ENCODE measurements at regions not wholly inside any gene's neighbourhood (a gene's known extent, or its start where the extent isn't known, plus 50 kb on each side); places are given as distances from the start of the nearest gene placed in this dataset.

DNA sequence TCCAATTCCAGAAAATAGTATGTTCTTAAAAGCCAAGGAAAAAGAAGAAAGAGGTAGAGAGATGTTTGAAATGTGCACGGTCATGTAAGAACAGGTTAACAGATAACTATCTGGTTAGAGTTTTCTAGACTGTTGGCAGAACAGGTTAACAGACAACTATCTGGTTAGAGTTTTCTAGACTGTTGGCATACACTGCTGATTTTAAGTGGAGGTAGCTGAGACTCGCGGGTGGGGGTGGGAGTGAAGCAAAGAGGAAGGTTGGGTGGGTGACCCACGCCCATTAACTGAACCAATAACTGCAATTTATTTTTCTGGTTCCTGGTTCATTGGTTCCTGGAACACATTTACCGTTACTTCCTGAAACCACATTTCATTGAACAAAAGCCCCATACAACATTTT is 157.5 kb downstream of the ELOVL4 start:
- 93% methylated on average over 5 of the region's 5 CpGs for WGBS

DNA sequence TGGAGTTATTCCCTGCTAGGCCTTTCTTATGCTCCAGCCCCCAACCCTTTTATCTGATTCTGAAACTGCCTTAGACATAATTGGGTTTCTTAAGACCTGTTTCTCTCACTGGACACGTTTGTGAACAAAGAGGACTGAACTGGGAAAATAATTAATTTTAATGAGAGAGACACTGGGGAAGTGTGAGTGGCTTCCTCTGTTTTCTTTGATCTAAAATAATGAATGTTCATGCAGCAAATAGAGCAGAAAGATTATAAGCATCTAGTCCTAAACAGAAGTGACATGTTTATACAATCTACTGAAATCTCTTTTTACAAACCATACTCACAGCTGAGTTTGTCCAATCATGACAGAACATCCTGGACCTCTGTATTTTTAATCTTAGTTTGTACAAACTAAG is 157.6 kb downstream of the SH3BGRL2 start:
- Histone ChIP-seq H3K27ac (ENCODE audit: low read length, poor library complexity, severe bottlenecking) (peak overlapping the region; percentile 69), H2AK5ac (ENCODE audit: low read length, severe bottlenecking) (no peak overlapping the region), H3K14ac (ENCODE audit: low read length in 2 of 2) (no peak overlapping the region), H3K23ac (ENCODE audit: low read length in 2 of 2) (no peak overlapping the region), H3K4me3 (ENCODE audit: insufficient read depth in 1 of 2, low read depth in 1 of 2, low read length in 2 of 2) (no peak overlapping the region), H2BK120ac (ENCODE audit: low read depth, low read length) (no peak overlapping the region), H2BK12ac (ENCODE audit: low read length in 2 of 2) (no peak overlapping the region), H3K18ac (ENCODE audit: low read depth in 1 of 2, low read length in 2 of 2) (no peak overlapping the region), H4K91ac (ENCODE audit: low read length) (no peak overlapping the region), H3K79me1 (replicated peaks; ENCODE audit: low read length, poor library complexity, severe bottlenecking) (no peaks in the 10 kb centered on the region), H3K4me1 (ENCODE audit: control insufficient read depth, insufficient read depth, low read depth, low read length) (peaks cover 1% of the 10 kb centered on the region), H3K9ac (ENCODE audit: low read length) (no peak overlapping the region), H4K8ac (ENCODE audit: low read length) (no peak overlapping the region), H2BK5ac (ENCODE audit: low read depth, low read length, poor library complexity, severe bottlenecking) (no peak overlapping the region), H3K4ac (ENCODE audit: low read depth in 1 of 2, low read length in 2 of 2) (no peak overlapping the region), H3K27me3 (ENCODE audit: control insufficient read depth in 1 of 2, insufficient read depth in 1 of 2, low read length in 2 of 2) (no peaks in the 10 kb centered on the region), H3K4me2 (ENCODE audit: low read length, poor library complexity, severe bottlenecking) (no peak overlapping the region), H2AFZ (ENCODE audit: low read depth, low read length) (no peak overlapping the region), H3K36me3 (ENCODE audit: control insufficient read depth in 1 of 2, insufficient read depth in 2 of 2, low read depth in 1 of 2, low read length in 2 of 2) (no peaks in the 10 kb centered on the region), H3K9me3 (ENCODE audit: control insufficient read depth, low read length) (no peaks in the 10 kb centered on the region), H2BK15ac (ENCODE audit: low read depth, poor library complexity, severe bottlenecking) (no peak overlapping the region)
- DNase-seq, result no peak
- WGBS, result 8% methylated on average over 1 of the region's 1 CpG

More for the DNA sequence above, 157.5 kb downstream of the ELOVL4 start:
- H3K9me3 ChIP-seq (ENCODE audit: control insufficient read depth, low read length), result no peaks in the 10 kb centered on the region
- no peak overlapping the region for H3K18ac ChIP-seq (ENCODE audit: low read depth in 1 of 2, low read length in 2 of 2)
- no peak overlapping the region for H3K4me3 ChIP-seq (ENCODE audit: insufficient read depth in 1 of 2, low read depth in 1 of 2, low read length in 2 of 2)
- H4K91ac ChIP-seq (ENCODE audit: low read length), result no peak overlapping the region
- H3K79me1 ChIP-seq (replicated peaks; ENCODE audit: low read length, poor library complexity, severe bottlenecking), result no peaks in the 10 kb centered on the region
- no peak overlapping the region for H2BK5ac ChIP-seq (ENCODE audit: low read depth, low read length, poor library complexity, severe bottlenecking)
- H2BK120ac ChIP-seq (ENCODE audit: low read depth, low read length), result no peak overlapping the region
- no peak overlapping the region for H3K14ac ChIP-seq (ENCODE audit: low read length in 2 of 2)
- no peaks in the 10 kb centered on the region for H3K27me3 ChIP-seq (ENCODE audit: control insufficient read depth in 1 of 2, insufficient read depth in 1 of 2, low read length in 2 of 2)
- H2AK5ac ChIP-seq (ENCODE audit: low read length, severe bottlenecking), result no peak overlapping the region
- no peak overlapping the region for H2BK15ac ChIP-seq (ENCODE audit: low read depth, poor library complexity, severe bottlenecking)
- no peak overlapping the region for H3K4me2 ChIP-seq (ENCODE audit: low read length, poor library complexity, severe bottlenecking)
- H3K4me1 ChIP-seq (ENCODE audit: control insufficient read depth, insufficient read depth, low read depth, low read length), result peaks cover 1% of the 10 kb centered on the region
- H3K4ac ChIP-seq (ENCODE audit: low read depth in 1 of 2, low read length in 2 of 2), result no peak overlapping the region
- no peak overlapping the region for H3K9ac ChIP-seq (ENCODE audit: low read length)
- no peak overlapping the region for H3K23ac ChIP-seq (ENCODE audit: low read length in 2 of 2)
- no peaks in the 10 kb centered on the region for H3K36me3 ChIP-seq (ENCODE audit: control insufficient read depth in 1 of 2, insufficient read depth in 2 of 2, low read depth in 1 of 2, low read length in 2 of 2)
- H2BK12ac ChIP-seq (ENCODE audit: low read length in 2 of 2), result no peak overlapping the region
- H2AFZ ChIP-seq (ENCODE audit: low read depth, low read length), result no peak overlapping the region
- peak overlapping the region; percentile 69 for H3K27ac ChIP-seq (ENCODE audit: low read length, poor library complexity, severe bottlenecking)
- DNase-seq, result no peak
- no peak overlapping the region for H4K8ac ChIP-seq (ENCODE audit: low read length)

DNA sequence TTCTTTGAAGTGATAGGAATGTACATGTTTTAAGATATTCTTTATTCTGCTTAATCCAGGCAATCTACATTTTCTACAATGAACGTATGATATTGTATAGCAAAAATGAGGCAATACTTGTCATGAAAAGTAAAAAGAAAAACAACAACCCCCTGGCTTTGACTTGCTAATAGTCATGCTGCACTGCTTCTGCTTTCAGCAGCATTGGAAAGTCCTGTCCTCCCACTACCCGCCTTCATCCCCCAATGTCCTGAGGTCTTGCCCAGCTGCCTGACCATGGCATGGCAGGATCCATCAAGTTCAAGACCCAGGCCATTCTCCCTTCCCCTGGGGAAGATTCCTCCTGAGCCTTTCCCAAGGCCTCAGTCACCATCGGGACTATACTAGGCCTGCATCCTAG is 156.5 kb downstream of the SH3BGRL2 start:
- Histone ChIP-seq H2AK5ac (ENCODE audit: low read length, severe bottlenecking) (no peak overlapping the region), H3K4me3 (ENCODE audit: insufficient read depth in 1 of 2, low read depth in 1 of 2, low read length in 2 of 2) (no peak overlapping the region)

DNA sequence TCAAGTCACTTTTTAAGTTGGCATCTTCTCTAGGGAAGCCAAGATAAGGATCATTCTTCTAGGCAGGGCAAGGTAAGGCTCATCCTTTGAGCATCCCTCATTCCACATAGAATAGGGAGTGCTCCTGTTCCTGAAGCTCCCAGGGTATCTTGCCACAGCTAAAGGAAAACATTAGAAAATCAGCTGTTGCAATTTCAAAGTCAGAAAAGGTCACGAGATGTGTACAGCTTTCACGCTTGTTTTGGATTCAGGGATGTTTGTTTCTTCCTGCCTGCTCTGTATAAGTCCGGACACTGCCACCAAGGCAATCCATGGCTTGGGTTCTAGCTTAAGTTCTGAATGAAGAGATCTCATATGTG is 153.2 kb downstream of the SH3BGRL2 start:
- 82% methylated on average over 2 of the region's 3 CpGs for WGBS
- Histone ChIP-seq H2BK120ac (ENCODE audit: low read depth, low read length) (no peak overlapping the region), H3K4me3 (ENCODE audit: insufficient read depth in 1 of 2, low read depth in 1 of 2, low read length in 2 of 2) (no peak overlapping the region), H3K79me1 (replicated peaks; ENCODE audit: low read length, poor library complexity, severe bottlenecking) (no peaks in the 10 kb centered on the region), H2BK15ac (ENCODE audit: low read depth, poor library complexity, severe bottlenecking) (no peak overlapping the region), H4K91ac (ENCODE audit: low read length) (no peak overlapping the region), H3K23ac (ENCODE audit: low read length in 2 of 2) (no peak overlapping the region), H3K14ac (ENCODE audit: low read length in 2 of 2) (no peak overlapping the region), H3K9me3 (ENCODE audit: control insufficient read depth, low read length) (no peaks in the 10 kb centered on the region), H4K8ac (ENCODE audit: low read length) (no peak overlapping the region), H3K18ac (ENCODE audit: low read depth in 1 of 2, low read length in 2 of 2) (no peak overlapping the region), H3K4me2 (ENCODE audit: low read length, poor library complexity, severe bottlenecking) (no peak overlapping the region), H2AFZ (ENCODE audit: low read depth, low read length) (no peak overlapping the region), H3K36me3 (ENCODE audit: control insufficient read depth in 1 of 2, insufficient read depth in 2 of 2, low read depth in 1 of 2, low read length in 2 of 2) (no peaks in the 10 kb centered on the region), H3K9ac (ENCODE audit: low read length) (no peak overlapping the region), H3K4me1 (ENCODE audit: control insufficient read depth, insufficient read depth, low read depth, low read length) (no peaks in the 10 kb centered on the region), H3K27ac (ENCODE audit: low read length, poor library complexity, severe bottlenecking) (no peak overlapping the region), H2AK5ac (ENCODE audit: low read length, severe bottlenecking) (no peak overlapping the region), H3K4ac (ENCODE audit: low read depth in 1 of 2, low read length in 2 of 2) (no peak overlapping the region), H2BK5ac (ENCODE audit: low read depth, low read length, poor library complexity, severe bottlenecking) (no peak overlapping the region), H3K27me3 (ENCODE audit: control insufficient read depth in 1 of 2, insufficient read depth in 1 of 2, low read length in 2 of 2) (no peaks in the 10 kb centered on the region), H2BK12ac (ENCODE audit: low read length in 2 of 2) (no peak overlapping the region)
- DNase-seq, result no peak

More for the DNA sequence above, 156.5 kb downstream of the SH3BGRL2 start:
- Histone ChIP-seq H3K9ac (ENCODE audit: low read length) (no peak overlapping the region), H3K27me3 (ENCODE audit: control insufficient read depth in 1 of 2, insufficient read depth in 1 of 2, low read length in 2 of 2) (no peaks in the 10 kb centered on the region), H2AFZ (ENCODE audit: low read depth, low read length) (no peak overlapping the region), H3K4ac (ENCODE audit: low read depth in 1 of 2, low read length in 2 of 2) (no peak overlapping the region), H3K36me3 (ENCODE audit: control insufficient read depth in 1 of 2, insufficient read depth in 2 of 2, low read depth in 1 of 2, low read length in 2 of 2) (no peaks in the 10 kb centered on the region), H2BK120ac (ENCODE audit: low read depth, low read length) (no peak overlapping the region), H3K4me1 (ENCODE audit: control insufficient read depth, insufficient read depth, low read depth, low read length) (peaks cover 1% of the 10 kb centered on the region), H4K91ac (ENCODE audit: low read length) (no peak overlapping the region), H3K9me3 (ENCODE audit: control insufficient read depth, low read length) (no peaks in the 10 kb centered on the region), H2BK5ac (ENCODE audit: low read depth, low read length, poor library complexity, severe bottlenecking) (no peak overlapping the region), H3K27ac (ENCODE audit: low read length, poor library complexity, severe bottlenecking) (no peak overlapping the region), H3K4me2 (ENCODE audit: low read length, poor library complexity, severe bottlenecking) (no peak overlapping the region), H3K23ac (ENCODE audit: low read length in 2 of 2) (no peak overlapping the region), H3K14ac (ENCODE audit: low read length in 2 of 2) (no peak overlapping the region), H3K79me1 (replicated peaks; ENCODE audit: low read length, poor library complexity, severe bottlenecking) (no peaks in the 10 kb centered on the region), H2BK15ac (ENCODE audit: low read depth, poor library complexity, severe bottlenecking) (no peak overlapping the region), H3K18ac (ENCODE audit: low read depth in 1 of 2, low read length in 2 of 2) (no peak overlapping the region), H2BK12ac (ENCODE audit: low read length in 2 of 2) (no peak overlapping the region), H4K8ac (ENCODE audit: low read length) (no peak overlapping the region)
- WGBS, result 98% methylated on average over 2 of the region's 3 CpGs
- DNase-seq, result no peak
